ENCODE measurements at regions not wholly inside any gene's neighbourhood (a gene's known extent, or its start where the extent isn't known, plus 50 kb on each side); places are given as distances from the start of the nearest gene placed in this dataset.
"Not testable (repeated sequence)": the region's sequence is repeated elsewhere in the genome, so short reads cannot be mapped to it uniquely, and the experiment has no call there.

DNA sequence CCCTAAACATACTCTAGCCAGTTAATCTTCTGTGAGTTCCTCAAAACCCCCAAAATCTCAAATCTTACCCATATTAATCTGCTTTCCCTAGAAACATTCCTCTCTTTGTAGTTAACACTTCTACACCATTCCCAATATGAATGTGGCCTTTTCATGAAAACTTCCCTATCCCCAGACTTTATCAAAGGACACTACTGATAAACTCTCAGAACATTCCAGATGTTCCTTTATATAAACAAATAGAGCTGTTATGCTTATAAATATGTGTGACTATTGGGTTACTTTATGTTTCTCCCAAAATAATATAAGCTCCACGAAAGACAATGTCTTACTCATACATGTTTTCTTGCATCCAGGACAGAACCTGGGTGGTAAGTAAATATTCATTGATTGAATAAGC, 205.4 kb upstream of the NFIA start:
- H3K36me3 Mint-ChIP-seq, result no peaks in the 10 kb centered on the region

DNA sequence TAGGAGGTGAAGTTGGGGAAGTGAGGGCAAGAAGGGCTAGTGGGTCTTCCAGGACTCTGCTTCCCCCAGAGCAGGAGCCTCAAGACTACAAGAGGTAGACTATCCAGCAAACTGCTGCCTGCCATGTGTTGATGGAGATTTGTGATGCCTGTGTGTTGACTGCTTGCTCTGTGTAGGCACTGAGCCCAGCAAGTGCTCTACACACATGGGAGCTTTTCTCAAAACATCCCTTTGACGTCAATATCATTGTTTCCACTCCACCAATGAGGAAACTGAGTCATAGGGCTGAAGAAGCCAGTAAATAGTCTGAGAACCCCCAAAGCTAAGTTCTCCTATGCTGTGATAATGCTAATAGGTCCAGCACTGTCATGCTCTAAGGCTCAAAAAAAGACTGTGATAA, 207.2 kb upstream of the NFIA start:
- H3K4me1 Mint-ChIP-seq, result no peaks in the 10 kb centered on the region
- no peak overlapping the region for H3K4me3 Mint-ChIP-seq
- H3K27me3 Mint-ChIP-seq, result no peaks in the 10 kb centered on the region
- H3K9me3 Mint-ChIP-seq, result no peaks in the 10 kb centered on the region
- no peak for ATAC-seq
- no peak overlapping the region for H3K27ac Mint-ChIP-seq
- no peaks in the 10 kb centered on the region for H3K36me3 Mint-ChIP-seq

More for the DNA sequence above, 205.4 kb upstream of the NFIA start:
- H3K9me3 Mint-ChIP-seq, result no peaks in the 10 kb centered on the region
- H3K4me1 Mint-ChIP-seq, result no peaks in the 10 kb centered on the region
- no peak overlapping the region for H3K27ac Mint-ChIP-seq
- peaks cover 9% of the 10 kb centered on the region for H3K27me3 Mint-ChIP-seq
- ATAC-seq, result no peak
- no peak overlapping the region for H3K4me3 Mint-ChIP-seq

GRCh38 chr1:60874718-60875117, 207.6 kb upstream of the NFIA start:
- ATAC-seq, result no peak
- Mint-ChIP-seq H3K9me3 (no peaks in the 10 kb centered on the region), H3K27me3 (no peaks in the 10 kb centered on the region), H3K4me1 (no peaks in the 10 kb centered on the region), H3K27ac (no peak overlapping the region), H3K4me3 (no peak overlapping the region), H3K36me3 (no peaks in the 10 kb centered on the region)

GRCh38 chr1:60873396-60873795, 209.0 kb upstream of the NFIA start:
- not testable (repeated sequence) for H3K27me3 Mint-ChIP-seq, H3K9me3 Mint-ChIP-seq, H3K4me3 Mint-ChIP-seq, H3K36me3 Mint-ChIP-seq, H3K4me1 Mint-ChIP-seq, ATAC-seq, H3K27ac Mint-ChIP-seq

DNA sequence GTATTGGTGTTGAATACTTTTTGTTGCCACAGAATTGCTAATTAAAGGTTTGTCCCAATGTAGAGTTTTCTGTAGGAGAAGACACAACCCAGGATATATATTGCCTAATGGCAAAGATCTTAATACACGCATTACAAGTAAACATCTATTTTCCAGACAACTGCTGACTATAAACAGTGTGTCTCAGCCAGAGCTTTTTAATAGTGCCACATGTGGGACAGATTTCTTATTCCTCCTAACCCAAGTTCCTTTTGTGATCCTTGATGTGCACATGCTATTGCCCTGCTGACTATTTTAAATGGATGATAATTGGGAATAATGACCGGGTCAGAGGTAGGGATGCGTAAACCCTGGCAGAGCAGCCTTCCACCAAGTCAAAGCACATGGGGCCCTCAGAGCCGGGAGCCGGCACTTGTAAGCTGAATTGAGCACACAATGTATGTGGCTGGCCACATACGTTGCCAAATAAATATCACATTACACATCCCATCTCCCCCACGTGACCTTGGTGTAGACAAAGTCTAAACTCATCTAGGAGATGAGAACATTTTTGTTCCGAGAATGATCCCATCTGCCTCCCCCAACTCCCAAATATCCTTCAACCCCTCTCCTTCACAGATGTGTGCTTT, 209.8 kb upstream of the NFIA start:
- no peak overlapping the region for H3K4me3 Mint-ChIP-seq
- no peaks in the 10 kb centered on the region for H3K4me1 Mint-ChIP-seq
- H3K36me3 Mint-ChIP-seq, result no peaks in the 10 kb centered on the region
- no peaks in the 10 kb centered on the region for H3K27me3 Mint-ChIP-seq
- ATAC-seq, result no peak
- no peaks in the 10 kb centered on the region for H3K9me3 Mint-ChIP-seq
- H3K27ac Mint-ChIP-seq, result no peak overlapping the region

GRCh38 chr1:60870269-60870865, 212.0 kb upstream of the NFIA start:
- Mint-ChIP-seq H3K4me1 (no peaks in the 10 kb centered on the region), H3K4me3 (no peak overlapping the region), H3K36me3 (no peaks in the 10 kb centered on the region), H3K27me3 (no peaks in the 10 kb centered on the region), H3K9me3 (no peaks in the 10 kb centered on the region), H3K27ac (no peak overlapping the region)
- no peak for ATAC-seq

- no peak overlapping the region for H3K27ac Mint-ChIP-seq
- H3K27me3 Mint-ChIP-seq, result no peaks in the 10 kb centered on the region
- no peak for ATAC-seq
- H3K9me3 Mint-ChIP-seq, result no peaks in the 10 kb centered on the region
- no peaks in the 10 kb centered on the region for H3K36me3 Mint-ChIP-seq
- no peaks in the 10 kb centered on the region for H3K4me1 Mint-ChIP-seq
- no peak overlapping the region for H3K4me3 Mint-ChIP-seq
Observed at GRCh38 chr1:60868901-60869663, 213.3 kb upstream of the NFIA start.

- Mint-ChIP-seq H3K27ac (no peak overlapping the region), H3K36me3 (no peaks in the 10 kb centered on the region), H3K4me3 (no peak overlapping the region), H3K4me1 (no peaks in the 10 kb centered on the region), H3K9me3 (no peaks in the 10 kb centered on the region), H3K27me3 (no peaks in the 10 kb centered on the region)
- no peak for ATAC-seq
Observed at GRCh38 chr1:60867782-60868181, 214.6 kb upstream of the NFIA start.

GRCh38 chr1:60866917-60867531, 215.3 kb upstream of the NFIA start:
- Mint-ChIP-seq H3K27ac (no peak overlapping the region), H3K36me3 (no peaks in the 10 kb centered on the region), H3K27me3 (no peaks in the 10 kb centered on the region), H3K4me1 (no peaks in the 10 kb centered on the region), H3K4me3 (no peak overlapping the region), H3K9me3 (no peaks in the 10 kb centered on the region)
- ATAC-seq, result no peak

GRCh38 chr1:60866226-60866900, 216.0 kb upstream of the NFIA start:
- no peaks in the 10 kb centered on the region for H3K9me3 Mint-ChIP-seq
- H3K27me3 Mint-ChIP-seq, result peaks cover 3% of the 10 kb centered on the region
- H3K36me3 Mint-ChIP-seq, result no peaks in the 10 kb centered on the region
- no peak overlapping the region for H3K4me3 Mint-ChIP-seq
- no peak for ATAC-seq
- H3K27ac Mint-ChIP-seq, result no peak overlapping the region
- H3K4me1 Mint-ChIP-seq, result no peaks in the 10 kb centered on the region

- Mint-ChIP-seq H3K36me3 (no peaks in the 10 kb centered on the region), H3K9me3 (no peaks in the 10 kb centered on the region), H3K27me3 (peaks cover 9% of the 10 kb centered on the region), H3K4me1 (no peaks in the 10 kb centered on the region), H3K27ac (no peak overlapping the region), H3K4me3 (no peak overlapping the region)
- ATAC-seq, result no peak
Observed at GRCh38 chr1:60865166-60865565, 217.2 kb upstream of the NFIA start.

GRCh38 chr1:60864722-60865121, 217.6 kb upstream of the NFIA start:
- Mint-ChIP-seq H3K27ac (no peak overlapping the region), H3K36me3 (no peaks in the 10 kb centered on the region), H3K9me3 (no peaks in the 10 kb centered on the region), H3K27me3 (peaks cover 9% of the 10 kb centered on the region), H3K4me1 (no peaks in the 10 kb centered on the region), H3K4me3 (no peak overlapping the region)
- ATAC-seq, result no peak

DNA sequence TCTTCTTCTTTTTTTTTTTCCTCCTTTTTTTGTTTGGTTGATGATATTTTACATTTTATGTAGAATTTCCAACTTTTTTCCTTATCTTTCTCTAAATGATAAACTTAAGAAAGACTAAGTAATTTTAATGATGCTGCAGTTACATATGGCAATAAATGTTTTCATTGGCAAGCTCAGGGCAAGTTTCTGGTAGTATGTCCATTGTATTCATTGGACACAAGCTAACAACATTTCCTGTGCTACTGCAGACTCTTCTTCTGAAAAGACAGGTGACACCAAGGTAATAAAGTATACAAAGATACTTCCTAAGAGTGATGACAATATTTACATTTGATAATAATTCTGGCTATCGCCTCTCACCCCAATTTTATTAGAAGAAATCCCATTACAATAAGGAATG, 219.2 kb upstream of the NFIA start:
- Mint-ChIP-seq H3K4me1 (no peaks in the 10 kb centered on the region), H3K27me3 (peaks cover 9% of the 10 kb centered on the region), H3K9me3 (no peaks in the 10 kb centered on the region), H3K4me3 (no peak overlapping the region), H3K36me3 (no peaks in the 10 kb centered on the region), H3K27ac (no peak overlapping the region)
- ATAC-seq, result no peak

DNA sequence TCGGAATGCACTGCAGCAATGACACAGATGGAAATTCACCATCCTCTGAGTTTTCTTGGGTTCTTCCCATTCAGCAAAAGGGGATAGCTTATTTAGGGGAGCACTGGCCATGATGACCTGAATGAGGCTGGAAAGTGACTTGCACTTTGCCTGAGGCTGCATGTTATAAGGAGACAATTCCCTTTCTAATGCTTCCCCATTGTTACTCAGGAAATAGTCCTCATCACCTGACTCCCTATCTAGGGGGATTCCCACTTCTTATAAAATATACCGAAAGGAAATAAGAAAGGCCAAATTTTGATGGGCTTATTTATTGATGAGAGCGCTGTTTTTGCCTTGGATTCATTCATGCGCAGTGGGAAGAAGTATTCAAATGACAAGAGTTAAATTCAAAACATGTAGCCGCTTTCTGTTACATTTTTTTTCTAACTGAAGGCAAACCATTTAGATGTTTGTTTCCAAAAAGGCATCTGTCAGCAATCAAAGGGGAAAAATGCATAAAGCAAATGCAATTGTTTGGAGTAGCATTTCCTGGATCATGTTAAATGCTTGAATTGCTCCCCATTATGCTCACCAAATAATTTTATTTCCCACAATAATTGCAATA, 220.3 kb upstream of the NFIA start:
- no peaks in the 10 kb centered on the region for H3K9me3 Mint-ChIP-seq
- no peaks in the 10 kb centered on the region for H3K36me3 Mint-ChIP-seq
- no peaks in the 10 kb centered on the region for H3K4me1 Mint-ChIP-seq
- no peak overlapping the region for H3K27ac Mint-ChIP-seq
- H3K4me3 Mint-ChIP-seq, result no peak overlapping the region
- H3K27me3 Mint-ChIP-seq, result peaks cover 9% of the 10 kb centered on the region
- ATAC-seq, result no peak

DNA sequence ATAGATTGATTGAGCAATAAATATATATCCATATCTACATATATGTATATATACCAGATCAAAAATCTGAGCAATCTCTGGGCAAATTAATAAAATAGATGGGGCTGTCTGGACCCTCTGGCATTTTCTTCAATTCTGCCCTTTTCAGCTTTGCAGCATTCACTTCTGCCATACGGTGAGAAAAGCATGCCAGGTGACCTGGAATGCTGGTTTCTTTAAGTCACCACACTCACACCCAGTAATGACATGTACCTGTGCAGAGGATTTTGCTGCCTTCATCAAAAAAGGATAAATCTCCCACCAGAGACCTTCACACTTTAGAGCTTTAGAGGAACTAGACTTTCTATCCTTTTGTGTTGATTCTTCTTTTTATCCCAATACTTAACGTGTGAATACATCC, 223.2 kb upstream of the NFIA start:
- H3K4me1 Mint-ChIP-seq, result no peaks in the 10 kb centered on the region
- no peak overlapping the region for H3K4me3 Mint-ChIP-seq
- no peak overlapping the region for H3K27ac Mint-ChIP-seq
- H3K9me3 Mint-ChIP-seq, result no peaks in the 10 kb centered on the region
- H3K36me3 Mint-ChIP-seq, result no peaks in the 10 kb centered on the region
- H3K27me3 Mint-ChIP-seq, result peaks cover 9% of the 10 kb centered on the region
- ATAC-seq, result no peak

Measured in stimulated activated memory B cell treated with anti-CD40 and anti-IgM and Interleukin-4, amounts not matched to agents 10 μg/mL and 1 μg/mL and 100 μg/mL, for 72 hours (primary cell).